ENCODE measurements at regions not wholly inside any gene's neighbourhood (a gene's known extent, or its start where the extent isn't known, plus 50 kb on each side); places are given as distances from the start of the nearest gene placed in this dataset.

- Histone ChIP-seq H3K79me2 (ENCODE audit: low read depth) (no peaks in the 10 kb centered on the region), H3K4me2 (no peak overlapping the region), H3K9me3 (ENCODE audit: low read depth) (no peaks in the 10 kb centered on the region), H3K36me3 (no peaks in the 10 kb centered on the region), H3K27ac (no peak overlapping the region), H3K27me3 (no peaks in the 10 kb centered on the region), H3K4me1 (no peaks in the 10 kb centered on the region), H3F3A (ENCODE audit: low read depth) (no peaks in the 10 kb centered on the region), H2AFZ (replicated peaks) (no peak overlapping the region), H3K4me3 (no peak overlapping the region), H3K9ac (no peak overlapping the region), H4K20me1 (ENCODE audit: low read depth) (no peaks in the 10 kb centered on the region)
- no peak for TF ChIP-seq CTCF (IDR thresholded peaks at IDR 0.05)
- no peak for TF ChIP-seq EZH2 (IDR thresholded peaks at IDR 0.05)
- no peak for TF ChIP-seq EZH2phosphoT487 (IDR thresholded peaks at IDR 0.05)
- no peak overlapping the region for H3K4me3 Mint-ChIP-seq
- H3K9me3 Mint-ChIP-seq: peaks cover 6% of the 10 kb centered on the region
- no peaks in the 10 kb centered on the region for H3K36me3 Mint-ChIP-seq
- no peak overlapping the region for H3K27ac Mint-ChIP-seq
- H3K4me1 Mint-ChIP-seq: no peaks in the 10 kb centered on the region
- no peak for DNase-seq (ENCODE audit: low spot score)
- H3K27me3 Mint-ChIP-seq (ENCODE audit: insufficient read depth, low read depth): peaks cover 2% of the 10 kb centered on the region
Observed at GRCh38 chr12:28601570-28602058, 411.4 kb downstream of the CCDC91 start.

GRCh38 chr12:28602786-28603185 lies 412.5 kb downstream of the CCDC91 start:
- H3K9me3 Mint-ChIP-seq: peaks cover 16% of the 10 kb centered on the region
- Histone ChIP-seq H3K4me3 (no peak overlapping the region), H4K20me1 (ENCODE audit: low read depth) (no peaks in the 10 kb centered on the region), H3K9ac (no peak overlapping the region), H3K4me1 (no peaks in the 10 kb centered on the region), H3K9me3 (ENCODE audit: low read depth) (no peaks in the 10 kb centered on the region), H3K4me2 (no peak overlapping the region), H3K27ac (no peak overlapping the region), H3K27me3 (no peaks in the 10 kb centered on the region), H3K36me3 (no peaks in the 10 kb centered on the region), H3F3A (ENCODE audit: low read depth) (no peaks in the 10 kb centered on the region), H2AFZ (replicated peaks) (no peak overlapping the region), H3K79me2 (ENCODE audit: low read depth) (no peaks in the 10 kb centered on the region)
- H3K36me3 Mint-ChIP-seq: no peaks in the 10 kb centered on the region
- H3K4me3 Mint-ChIP-seq: no peak overlapping the region
- no peaks in the 10 kb centered on the region for H3K27me3 Mint-ChIP-seq (ENCODE audit: insufficient read depth, low read depth)
- H3K27ac Mint-ChIP-seq: no peak overlapping the region
- no peak for TF ChIP-seq EZH2phosphoT487 (IDR thresholded peaks at IDR 0.05)
- TF ChIP-seq CTCF (IDR thresholded peaks at IDR 0.05): no peak
- TF ChIP-seq EZH2 (IDR thresholded peaks at IDR 0.05): no peak
- DNase-seq (ENCODE audit: low spot score): no peak
- H3K4me1 Mint-ChIP-seq: no peaks in the 10 kb centered on the region

- no peaks in the 10 kb centered on the region for H3K79me2 ChIP-seq (ENCODE audit: low read depth)
- no peaks in the 10 kb centered on the region for H3K4me1 ChIP-seq
- TF ChIP-seq EZH2 (IDR thresholded peaks at IDR 0.05) (no peak), CTCF (IDR thresholded peaks at IDR 0.05) (no peak), EZH2phosphoT487 (IDR thresholded peaks at IDR 0.05) (no peak)
- no peaks in the 10 kb centered on the region for H3K36me3 ChIP-seq
- Mint-ChIP-seq H3K27me3 (ENCODE audit: insufficient read depth, low read depth) (no peaks in the 10 kb centered on the region), H3K27ac (no peak overlapping the region), H3K9me3 (peaks cover 18% of the 10 kb centered on the region), H3K4me1 (no peaks in the 10 kb centered on the region), H3K36me3 (no peaks in the 10 kb centered on the region), H3K4me3 (no peak overlapping the region)
- DNase-seq (ENCODE audit: low spot score): no peak
- no peak overlapping the region for H3K4me3 ChIP-seq
- no peak overlapping the region for H2AFZ ChIP-seq (replicated peaks)
- H3K27me3 ChIP-seq: no peaks in the 10 kb centered on the region
- H3K9ac ChIP-seq: no peak overlapping the region
- no peak overlapping the region for H3K4me2 ChIP-seq
- no peaks in the 10 kb centered on the region for H3F3A ChIP-seq (ENCODE audit: low read depth)
- H3K9me3 ChIP-seq (ENCODE audit: low read depth): no peaks in the 10 kb centered on the region
- no peaks in the 10 kb centered on the region for H4K20me1 ChIP-seq (ENCODE audit: low read depth)
- no peak overlapping the region for H3K27ac ChIP-seq
Observed at GRCh38 chr12:28603239-28603638, 413.0 kb downstream of the CCDC91 start.
